Superior temporal gyrus (tissue), 1 donor: ENCODE measurements at regions not wholly inside any gene's neighbourhood (a gene's known extent, or its start where the extent isn't known, plus 50 kb on each side); places are given as distances from the start of the nearest gene placed in this dataset.
"Not testable (repeated sequence)": the region's sequence is repeated elsewhere in the genome, so short reads cannot be mapped to it uniquely, and the experiment has no call there.

Experiments
- DNase-seq: peaks from one replicate; pipeline ENCODE4 v3.0.0-alpha.2; 2016; ENCODE audit errors: extremely low spot score

DNA sequence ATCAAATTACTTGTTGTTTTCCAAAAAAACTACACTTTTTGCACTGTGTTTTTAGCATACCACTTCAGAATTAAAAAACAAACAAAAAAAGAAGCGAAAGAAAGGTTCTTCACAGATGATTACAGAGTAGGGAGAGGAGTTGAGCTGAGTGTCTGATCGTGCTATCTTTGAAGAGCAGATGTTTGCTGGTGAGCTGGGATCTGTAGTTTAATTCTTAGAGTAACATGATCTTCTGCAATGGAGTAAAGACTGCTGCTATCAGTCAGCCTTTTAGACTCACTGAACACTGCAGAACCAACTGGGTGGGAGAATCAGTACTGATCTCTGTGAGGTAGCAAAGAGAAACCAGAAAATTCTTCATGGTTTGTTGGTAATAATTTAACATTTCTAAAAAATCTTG, 1197.8 kb upstream of the SORCS1 start:
- DNase-seq = no peak

DNA sequence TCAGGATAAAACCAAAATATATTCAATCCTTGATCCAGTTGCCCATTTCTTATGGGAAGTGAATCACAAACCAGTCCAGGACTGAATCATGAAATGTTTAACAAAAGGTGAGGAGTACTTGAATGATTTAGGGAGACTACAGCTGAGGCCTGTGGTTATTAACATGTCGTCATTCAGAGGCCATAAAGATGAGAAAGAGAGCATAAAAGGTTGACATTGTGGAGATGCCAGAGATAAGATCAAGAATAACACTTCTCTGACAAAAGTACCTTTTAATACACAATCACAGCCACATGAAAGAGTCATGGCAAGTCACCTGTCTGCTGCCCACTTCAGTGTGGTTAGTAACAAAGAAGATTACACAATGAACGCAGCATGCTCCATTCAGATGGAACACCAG, 1195.7 kb upstream of the SORCS1 start:
- DNase-seq = no peak

DNA sequence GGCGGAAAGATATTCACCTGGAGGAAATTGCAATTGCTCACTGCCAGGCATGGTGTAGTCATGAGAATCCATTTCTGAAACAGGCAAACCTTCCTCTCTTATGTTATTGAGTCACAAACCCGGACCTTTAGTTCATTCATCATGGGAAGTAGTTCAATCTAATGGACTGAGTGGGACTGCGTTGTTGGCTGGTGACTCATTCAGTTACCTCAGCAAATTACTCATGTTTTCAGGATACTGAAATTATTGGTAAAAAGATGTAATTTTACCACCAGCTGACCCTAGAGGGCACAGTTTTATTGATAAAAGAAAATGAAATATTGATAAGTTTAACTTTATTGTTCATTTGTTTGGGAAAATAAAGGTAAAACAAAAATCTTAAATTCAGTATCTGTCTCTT, 1194.4 kb upstream of the SORCS1 start:
- no peak for DNase-seq

DNA sequence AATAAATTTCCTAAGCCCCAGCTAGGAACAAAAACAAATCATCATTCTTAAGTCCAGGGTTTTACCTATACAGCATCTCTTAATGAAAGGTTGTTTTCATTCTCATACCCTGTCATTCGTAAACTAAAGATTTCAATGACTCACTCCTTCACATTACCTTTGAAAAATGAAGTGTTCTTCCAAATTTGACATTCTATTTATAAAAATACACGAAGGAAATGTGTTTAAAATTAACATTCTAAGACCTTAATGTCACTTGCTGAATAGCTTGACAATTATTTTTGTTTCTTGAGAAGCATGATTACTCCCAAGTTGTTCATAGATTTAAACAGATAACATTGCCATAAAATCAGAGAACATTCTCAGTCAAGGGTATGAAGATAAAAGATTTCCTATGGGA, 1188.3 kb upstream of the SORCS1 start:
- DNase-seq = no peak

DNA sequence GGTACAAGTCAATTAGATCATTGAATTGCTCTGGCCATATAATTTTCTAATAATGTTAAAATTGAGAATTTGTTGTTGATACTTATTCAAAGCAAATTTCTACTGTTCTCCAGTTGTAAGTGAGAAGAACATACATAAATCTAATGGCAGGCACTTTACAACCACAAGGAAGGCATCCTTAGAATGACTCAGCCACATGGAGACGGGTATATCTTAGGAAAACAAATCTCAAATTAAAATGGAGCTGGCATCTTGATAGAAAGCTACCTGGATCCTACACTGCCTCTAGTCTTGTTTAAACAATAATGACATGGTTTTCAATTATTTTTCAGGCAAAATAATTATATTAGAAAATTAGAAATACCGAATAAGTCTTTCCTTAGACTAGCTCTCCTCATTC, 1183.7 kb upstream of the SORCS1 start:
- DNase-seq = no peak

DNA sequence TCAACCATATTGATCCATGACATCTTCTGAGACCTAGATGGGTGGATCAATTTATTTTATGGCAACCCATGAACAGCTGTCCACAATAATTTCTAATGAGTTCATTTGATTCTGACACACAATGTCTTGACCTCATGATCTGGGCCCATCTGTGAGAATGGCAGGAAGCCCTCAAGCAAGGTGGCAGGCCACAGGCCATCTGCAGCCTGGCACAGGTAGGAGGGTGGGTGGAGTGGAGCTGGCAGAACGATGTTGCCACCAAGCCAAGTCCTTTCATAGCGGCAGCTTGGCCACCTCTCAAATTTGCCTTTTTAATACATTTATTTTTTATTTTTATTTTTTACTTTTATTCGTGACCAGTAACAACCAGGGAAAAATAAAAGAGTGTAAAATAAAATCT, 1181.6 kb upstream of the SORCS1 start:
- no peak for DNase-seq

DNA sequence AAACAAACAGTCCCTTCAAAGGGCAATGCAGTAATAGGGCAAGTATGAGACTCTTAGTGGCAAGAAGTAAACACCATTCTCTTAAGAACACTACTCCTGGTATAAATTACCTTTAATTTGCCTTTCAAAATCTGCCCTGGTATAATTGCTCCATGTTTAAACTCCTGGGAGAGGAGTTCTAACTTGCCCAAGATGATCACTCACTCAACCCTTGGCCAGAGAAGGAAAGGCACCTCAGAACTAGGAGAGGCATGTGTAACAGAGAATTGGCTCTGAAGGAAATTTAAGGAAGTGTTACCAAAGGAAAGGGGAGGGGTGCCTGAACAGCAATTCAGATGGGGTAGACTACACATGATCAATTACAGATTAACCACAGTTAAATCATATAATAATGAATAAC, 1173.6 kb upstream of the SORCS1 start:
- no peak for DNase-seq

DNA sequence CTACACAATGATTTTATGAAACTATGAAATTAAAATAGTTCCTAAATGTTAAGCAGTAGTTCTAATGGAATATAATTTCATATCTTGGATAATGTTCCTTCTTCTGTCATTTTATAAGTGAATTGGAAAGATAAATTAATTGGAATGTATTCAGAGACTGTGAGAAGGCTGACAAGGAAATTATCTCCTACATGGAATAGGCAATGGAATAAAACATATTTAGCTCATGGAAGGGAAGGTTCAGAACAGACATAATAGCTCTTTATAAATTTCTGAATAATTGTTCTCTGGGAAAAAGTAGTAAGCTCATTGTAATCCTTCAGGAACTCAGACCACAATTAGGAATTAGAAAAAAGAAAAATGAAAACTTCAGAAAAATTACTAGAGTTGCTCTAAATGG, 1172.3 kb upstream of the SORCS1 start:
- DNase-seq = no peak

DNA sequence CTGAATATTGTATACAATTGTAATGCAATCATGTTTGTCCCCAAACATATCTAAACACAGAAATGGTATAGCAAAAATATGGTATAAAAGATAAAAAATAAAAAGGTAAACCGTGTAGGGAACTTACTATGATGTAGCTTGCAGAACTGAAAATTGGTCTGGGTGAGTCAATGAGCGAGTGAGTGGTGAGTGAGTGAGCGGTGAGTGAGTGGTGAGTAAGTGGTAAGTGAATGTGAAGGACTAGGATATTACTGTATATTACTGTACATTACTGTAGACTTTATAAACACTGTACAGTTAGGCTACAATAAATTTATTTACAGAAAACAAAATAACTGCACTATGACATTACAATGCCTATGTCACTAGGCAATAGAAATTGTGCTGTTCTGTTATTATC, 1163.2 kb upstream of the SORCS1 start:
- DNase-seq = no peak

DNA sequence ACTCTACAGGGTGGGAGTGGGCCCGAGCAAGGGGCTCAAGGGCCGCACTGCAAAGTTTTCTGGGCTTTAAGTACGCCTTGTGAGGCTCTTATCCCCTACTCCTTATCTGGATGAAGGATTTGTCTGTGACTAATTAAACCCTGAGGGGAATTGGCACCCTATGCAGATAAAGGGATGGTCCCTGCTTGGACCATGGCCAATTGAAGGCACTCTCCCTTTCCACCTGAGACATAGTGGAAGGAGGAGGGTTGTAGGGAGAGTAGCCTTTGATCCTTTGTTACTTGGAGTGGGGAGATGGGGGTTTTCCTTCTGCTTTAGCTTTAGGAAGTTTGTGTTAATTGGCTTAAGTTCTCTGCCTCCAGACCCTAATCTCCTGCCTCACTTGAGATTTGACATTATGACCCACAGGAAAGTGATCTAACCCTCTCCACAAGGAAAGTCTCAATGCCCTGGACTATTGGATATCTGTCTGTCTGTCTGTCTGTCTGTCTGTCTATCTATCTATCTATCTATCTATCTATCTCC, 1158.8 kb upstream of the SORCS1 start:
- DNase-seq = no peak

DNA sequence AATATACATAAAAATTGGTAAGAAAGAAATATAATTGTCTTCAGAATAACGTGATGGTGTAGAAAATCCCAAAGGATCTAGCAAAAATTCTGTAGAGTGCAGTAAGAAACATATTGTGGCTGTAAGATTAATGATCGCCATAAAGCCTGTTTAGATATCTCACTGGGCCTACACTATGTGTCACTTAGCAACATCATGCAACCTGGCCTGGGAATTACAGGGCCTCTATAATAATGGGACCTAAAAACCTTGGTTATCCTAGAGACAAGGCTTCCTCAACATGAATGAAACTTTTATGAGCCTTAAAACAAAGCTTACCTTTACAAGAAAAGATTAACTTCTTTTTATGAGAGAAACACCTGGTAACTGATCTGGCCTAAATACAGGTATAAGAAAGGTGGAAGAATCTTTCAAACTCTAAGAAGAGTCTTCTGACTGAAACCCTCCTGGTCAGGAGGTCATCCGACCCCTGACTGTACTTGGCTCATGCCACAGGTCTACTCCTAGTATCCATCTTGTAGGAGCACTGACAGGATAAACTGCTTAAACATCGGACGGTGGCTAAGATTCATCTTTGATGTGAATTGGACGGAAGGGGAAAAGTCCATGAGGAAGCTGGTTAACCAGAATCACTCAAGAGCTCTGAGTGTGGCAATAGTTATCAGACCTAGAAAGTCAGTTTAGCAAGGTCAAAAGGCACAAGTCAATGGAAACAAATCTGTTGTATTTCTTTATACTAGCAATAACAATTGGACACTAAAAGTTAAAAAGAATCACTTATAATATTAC, 1155.1 kb upstream of the SORCS1 start:
- DNase-seq = no peak

DNA sequence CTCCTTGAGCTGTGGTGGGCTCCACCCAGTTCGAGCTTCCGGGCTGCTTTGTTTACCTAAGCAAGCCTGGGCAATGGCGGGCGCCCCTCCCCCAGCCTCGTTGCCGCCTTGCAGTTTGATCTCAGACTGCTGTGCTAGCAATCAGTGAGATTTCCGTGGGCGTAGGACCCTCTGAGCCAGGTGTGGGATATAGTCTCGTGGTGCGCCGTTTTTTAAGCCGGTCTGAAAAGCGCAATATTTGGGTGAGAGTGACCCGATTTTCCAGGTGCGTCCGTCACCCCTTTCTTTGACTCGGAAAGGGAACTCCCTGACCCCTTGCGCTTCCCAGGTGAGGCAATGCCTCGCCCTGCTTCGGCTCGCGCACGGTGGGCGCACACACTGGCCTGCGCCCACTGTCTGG, 1151.1 kb upstream of the SORCS1 start:
- not testable (repeated sequence) for DNase-seq

DNA sequence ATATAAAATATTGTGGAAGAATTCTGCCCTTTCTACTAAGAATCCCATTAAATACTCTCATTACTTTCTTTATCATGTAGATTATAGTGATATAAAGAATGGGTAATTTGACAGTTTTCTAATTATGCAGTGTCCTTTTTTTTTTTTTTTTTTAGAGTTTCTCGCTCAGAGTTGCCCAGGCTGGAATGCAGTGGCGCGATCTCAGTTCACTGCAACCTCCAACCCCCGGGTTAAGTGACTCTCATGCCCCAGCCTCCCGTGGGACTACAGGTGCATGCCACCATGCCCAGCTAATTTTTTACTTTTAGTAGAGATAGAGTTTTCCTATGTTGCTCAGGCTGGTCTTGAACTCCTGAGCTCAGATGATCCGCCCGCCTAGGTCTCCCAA, 1143.4 kb upstream of the SORCS1 start:
- no peak for DNase-seq

DNA sequence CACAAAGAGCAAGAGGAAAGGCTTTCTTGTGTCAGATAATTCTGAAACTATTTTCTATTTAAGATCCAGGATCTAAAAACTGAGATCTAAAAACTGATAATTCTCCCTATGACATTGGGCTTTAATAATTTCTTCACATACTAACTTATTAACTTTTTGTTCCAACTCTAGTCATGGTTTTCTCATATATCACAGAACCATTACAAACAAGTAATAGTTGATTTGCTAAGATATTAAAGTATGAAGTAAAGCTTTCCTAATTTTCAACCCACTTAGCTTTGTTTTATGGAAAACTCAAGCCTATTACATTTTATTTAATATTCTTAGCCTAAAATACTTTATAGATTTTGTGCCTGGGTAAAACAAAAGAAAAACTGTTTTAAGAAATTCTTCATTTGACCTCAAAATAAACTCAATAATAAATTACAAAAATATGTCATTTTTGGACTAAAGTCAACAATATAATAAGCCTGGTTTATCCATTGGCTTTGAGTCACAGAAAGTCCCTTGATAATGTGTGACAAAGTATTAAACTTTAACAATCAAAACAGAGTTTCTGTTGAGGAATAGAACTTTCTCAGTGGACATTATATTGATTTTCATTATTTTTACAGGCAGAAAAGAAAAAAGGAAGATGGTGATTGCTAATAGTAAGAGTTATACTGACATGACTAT, 1142.9 kb upstream of the SORCS1 start:
- no peak for DNase-seq

DNA sequence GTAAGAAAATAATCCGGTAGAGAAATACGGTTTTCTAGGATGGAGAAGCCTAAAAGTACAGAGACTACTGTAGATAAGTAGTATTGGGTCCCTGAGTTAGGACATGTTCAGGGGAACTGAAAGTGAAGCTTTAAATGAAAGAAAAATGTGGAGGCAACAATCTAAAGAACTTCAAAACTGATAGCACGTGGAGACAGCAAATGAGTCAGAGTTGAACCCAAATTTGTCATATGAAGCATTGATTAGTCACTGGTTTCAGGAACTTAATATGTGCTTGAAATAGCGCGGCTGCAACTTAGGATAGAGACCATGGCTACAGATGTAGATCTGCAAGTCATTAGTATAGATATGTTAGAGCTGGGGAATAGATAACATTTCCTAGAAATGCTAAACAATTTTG, 1138.6 kb upstream of the SORCS1 start:
- no peak for DNase-seq

DNA sequence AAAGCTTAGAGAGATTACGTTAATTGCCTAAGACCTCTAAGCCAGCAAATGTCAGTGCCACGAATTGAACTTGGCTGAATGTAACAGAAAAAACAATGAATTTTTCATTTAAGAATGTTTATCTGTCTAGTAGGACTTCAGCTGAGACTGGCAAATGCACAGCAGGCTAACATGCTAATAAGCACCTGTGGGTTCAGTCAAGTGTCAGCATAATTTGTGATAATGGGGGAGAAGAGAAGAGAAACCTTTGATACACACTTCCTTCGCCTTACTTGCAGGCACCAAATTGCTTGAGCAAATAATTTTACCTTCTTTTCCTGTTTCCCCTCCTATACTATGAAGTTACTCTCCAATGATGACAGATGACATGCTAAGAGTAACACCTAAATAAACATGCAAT, 1136.5 kb upstream of the SORCS1 start:
- DNase-seq = no peak

DNA sequence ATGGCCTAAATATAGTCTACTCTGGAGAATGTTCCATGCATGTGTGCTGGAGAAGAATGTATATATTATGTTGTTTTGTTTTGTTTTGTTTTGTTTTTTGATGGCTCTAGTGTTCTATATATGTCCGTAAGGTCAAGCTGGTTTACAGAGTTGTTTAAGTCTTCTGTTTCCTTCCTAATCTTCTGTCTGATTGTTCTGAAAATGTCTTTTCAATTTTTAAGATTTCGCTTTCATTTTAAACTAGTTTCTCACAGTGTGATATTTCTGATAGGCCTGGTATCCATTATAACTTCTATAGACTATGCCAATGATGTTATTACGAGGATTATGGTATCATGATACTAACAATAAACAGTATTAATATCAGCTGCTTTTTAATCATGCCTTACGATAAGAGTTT, 1126.3 kb upstream of the SORCS1 start:
- no peak for DNase-seq

DNA sequence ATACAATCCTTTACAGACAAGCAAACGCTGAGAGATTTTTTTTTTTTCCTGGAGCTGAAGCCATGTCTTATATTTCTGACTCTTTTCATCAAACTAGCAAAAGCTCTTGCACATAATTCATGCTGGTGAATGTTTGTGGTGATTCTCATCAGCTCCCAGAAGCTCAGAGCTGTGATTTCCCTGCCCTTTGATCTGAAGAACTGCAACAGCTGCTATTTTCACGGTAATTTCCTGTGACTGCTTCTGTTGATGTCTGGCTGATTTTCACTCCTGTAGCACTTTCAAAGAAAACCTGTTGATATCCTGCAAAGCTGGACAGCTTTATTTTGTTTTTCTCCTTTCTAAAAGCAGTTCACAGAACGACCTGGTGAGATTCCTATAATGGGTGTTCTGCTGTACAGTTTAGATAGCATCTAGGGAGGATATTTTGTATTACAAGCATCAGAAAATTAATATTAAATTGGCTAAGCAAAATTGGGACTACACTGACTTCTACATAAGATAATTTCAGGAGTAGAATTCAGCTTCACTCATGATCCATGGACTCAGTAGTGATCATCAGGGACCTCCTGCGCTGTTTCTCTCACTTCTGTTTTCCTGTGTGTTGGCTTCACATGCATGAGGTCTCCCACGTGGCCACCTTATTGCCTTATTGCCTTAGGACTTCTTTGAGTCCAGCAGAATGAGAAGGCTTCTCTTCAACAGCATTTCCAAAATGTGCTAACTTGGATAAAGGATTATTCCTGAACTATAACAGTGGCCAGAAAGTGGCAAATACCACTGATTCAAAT, 1111.6 kb upstream of the SORCS1 start:
- no peak for DNase-seq

DNA sequence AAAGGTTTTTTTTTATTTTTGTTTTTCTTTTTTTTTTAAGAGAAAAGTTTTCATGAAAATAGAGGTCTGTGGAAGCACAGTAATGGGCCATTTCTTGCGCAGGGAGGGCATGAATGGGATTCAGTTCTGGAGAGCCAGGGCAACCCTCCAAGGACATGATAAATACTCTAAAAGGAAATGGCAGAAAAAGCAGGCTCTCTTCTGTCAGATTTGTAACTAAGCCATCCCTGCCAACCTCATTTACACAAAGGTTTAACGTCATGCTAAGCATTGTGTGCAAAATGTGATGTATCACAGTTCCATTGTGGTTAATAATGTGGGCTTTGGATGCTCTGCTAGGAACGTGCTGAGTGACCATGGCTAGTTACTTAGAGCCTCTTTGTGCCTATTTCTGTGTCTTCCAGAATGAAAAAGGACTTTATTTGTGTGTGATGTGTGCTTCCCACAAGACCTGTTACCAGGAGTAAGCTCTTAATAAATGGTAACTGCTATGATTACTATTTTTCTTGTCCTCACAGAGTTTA, 1095.9 kb upstream of the SORCS1 start:
- no peak for DNase-seq

DNA sequence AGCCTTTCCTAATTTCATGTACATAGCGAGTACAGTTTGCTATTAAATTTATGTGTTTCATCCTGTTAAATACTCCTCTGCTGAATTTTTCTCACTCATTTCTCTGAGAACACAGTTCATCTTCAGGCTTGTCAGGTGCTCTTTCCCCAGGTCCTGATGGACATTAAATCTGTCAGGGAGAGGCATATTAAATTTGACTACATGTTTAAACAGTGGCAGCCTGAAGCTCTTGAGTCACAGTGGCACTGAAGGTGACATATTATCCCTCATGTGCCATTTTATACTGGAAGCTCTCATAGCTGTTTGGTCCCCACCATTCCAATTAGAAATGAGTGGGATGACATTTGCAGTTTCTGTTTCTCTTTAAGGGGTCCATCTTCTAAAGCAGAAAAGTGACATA, 1089.6 kb upstream of the SORCS1 start:
- no peak for DNase-seq

DNA sequence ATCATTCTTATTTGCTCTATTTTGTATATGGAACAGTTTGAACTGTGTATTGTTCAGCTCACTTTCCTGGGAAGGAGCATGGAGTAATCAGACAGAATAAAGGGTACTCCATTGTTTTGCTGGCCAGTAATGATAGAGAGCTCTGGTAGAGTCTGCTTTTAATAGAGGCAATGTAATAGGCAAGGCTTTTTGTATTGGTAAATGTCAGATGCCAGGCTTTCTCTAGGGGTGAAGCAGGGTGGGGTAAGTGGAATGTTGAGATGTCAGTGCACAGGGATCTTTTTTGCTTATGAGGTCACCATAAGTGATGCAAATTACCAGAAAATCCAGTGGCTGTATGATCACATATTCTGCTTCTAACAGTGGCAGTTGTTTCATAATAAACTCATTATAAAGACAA, 1088.3 kb upstream of the SORCS1 start:
- DNase-seq = no peak

DNA sequence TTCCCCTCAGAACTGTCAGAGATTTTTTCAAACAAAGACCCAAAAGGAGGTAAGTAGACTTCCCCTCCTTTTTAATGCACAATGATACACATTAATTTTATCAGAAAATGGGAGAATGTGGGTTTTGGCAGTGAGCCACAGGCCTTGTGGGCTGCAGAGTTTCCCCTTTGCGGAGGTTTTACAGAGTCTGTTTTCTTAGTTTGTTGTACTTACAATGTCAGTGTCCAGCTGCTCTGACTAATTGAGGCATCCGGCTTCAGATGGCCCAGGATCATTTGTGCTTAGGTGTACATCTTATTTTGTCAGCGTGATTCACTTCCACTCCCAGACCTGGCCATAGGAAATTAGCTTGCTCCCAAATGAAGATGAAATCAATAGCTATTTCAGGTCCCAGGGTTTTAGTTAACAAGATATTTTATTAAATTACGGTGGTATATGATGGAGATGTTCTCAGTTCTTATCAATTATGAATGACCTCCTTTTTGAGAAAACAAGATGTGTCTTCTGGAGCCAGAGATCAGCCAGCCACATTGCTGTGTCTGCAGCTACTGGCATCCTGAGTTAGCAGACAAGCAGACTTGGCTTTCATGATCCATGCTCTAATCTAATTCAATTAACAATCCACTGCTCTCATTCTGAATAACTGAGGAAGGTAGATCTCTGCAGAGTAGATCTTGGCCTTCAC, 1086.6 kb upstream of the SORCS1 start:
- DNase-seq = no peak
